ENCODE measurements at regions not wholly inside any gene's neighbourhood (a gene's known extent, or its start where the extent isn't known, plus 50 kb on each side); places are given as distances from the start of the nearest gene placed in this dataset.

DNA sequence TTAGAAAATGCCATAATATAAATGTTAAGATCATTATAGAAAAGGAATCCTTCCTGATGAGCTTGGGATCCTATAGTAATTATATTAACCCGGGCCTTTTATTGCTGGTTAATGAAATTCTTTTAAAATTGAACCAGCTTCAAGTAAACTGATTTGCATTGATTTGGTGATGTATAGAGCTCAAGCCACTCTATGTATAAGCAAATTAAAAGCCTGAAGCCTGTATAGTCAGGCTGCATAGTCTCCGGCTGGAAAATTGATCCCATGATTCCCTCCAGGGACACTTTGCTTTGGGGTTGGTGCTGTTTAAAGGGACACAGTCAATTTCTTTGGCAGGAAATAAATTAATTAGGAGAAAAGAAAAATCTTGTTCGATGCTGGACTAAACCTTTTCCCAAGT lies 199.1 kb downstream of the HERPUD2 start:
- Histone ChIP-seq H3K4me3 (ENCODE audit: low read depth, low read length) (no peak overlapping the region), H3K9me3 (ENCODE audit: severe bottlenecking) (no peaks in the 10 kb centered on the region), H3K27ac (no peak overlapping the region), H3K36me3 (no peaks in the 10 kb centered on the region), H3K27me3 (ENCODE audit: insufficient read depth, low read depth, severe bottlenecking) (no peaks in the 10 kb centered on the region)
- DNase-seq = no peak
- TF ChIP-seq, protein P1, sequence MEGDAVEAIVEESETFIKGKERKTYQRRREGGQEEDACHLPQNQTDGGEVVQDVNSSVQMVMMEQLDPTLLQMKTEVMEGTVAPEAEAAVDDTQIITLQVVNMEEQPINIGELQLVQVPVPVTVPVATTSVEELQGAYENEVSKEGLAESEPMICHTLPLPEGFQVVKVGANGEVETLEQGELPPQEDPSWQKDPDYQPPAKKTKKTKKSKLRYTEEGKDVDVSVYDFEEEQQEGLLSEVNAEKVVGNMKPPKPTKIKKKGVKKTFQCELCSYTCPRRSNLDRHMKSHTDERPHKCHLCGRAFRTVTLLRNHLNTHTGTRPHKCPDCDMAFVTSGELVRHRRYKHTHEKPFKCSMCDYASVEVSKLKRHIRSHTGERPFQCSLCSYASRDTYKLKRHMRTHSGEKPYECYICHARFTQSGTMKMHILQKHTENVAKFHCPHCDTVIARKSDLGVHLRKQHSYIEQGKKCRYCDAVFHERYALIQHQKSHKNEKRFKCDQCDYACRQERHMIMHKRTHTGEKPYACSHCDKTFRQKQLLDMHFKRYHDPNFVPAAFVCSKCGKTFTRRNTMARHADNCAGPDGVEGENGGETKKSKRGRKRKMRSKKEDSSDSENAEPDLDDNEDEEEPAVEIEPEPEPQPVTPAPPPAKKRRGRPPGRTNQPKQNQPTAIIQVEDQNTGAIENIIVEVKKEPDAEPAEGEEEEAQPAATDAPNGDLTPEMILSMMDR (IDR thresholded peaks at IDR 0.05; ENCODE audit: low read depth, low read length) = no peak

DNA sequence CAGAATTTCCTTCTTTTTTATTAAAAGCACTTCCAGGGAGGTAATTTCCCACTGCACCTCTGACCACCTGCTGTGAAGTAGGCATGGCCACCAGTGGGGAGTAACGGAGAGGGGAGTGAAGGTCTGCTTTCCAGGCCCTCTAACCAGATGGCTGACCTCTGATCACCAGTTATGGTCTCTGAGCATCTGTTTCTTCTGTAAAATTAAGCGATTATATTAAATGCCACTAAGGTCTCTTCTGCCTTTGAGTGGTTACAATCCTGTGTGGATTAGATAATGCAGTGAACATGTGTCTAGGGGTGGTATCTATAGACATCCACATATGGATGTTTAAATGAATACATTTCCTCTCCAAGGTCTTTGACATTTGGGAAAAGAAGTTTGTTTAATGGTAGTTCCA lies 199.6 kb downstream of the HERPUD2 start:
- DNase-seq = peak; percentile 35
- Histone ChIP-seq H3K27ac (no peak overlapping the region), H3K4me3 (ENCODE audit: low read depth, low read length) (no peak overlapping the region), H3K9me3 (ENCODE audit: severe bottlenecking) (no peaks in the 10 kb centered on the region), H3K36me3 (no peaks in the 10 kb centered on the region), H3K27me3 (ENCODE audit: insufficient read depth, low read depth, severe bottlenecking) (no peaks in the 10 kb centered on the region)
- TF ChIP-seq, protein P1 (IDR thresholded peaks at IDR 0.05; ENCODE audit: low read depth, low read length) = no peak

- H3K27me3 ChIP-seq (ENCODE audit: insufficient read depth, low read depth, severe bottlenecking) = no peaks in the 10 kb centered on the region
- no peaks in the 10 kb centered on the region for H3K9me3 ChIP-seq (ENCODE audit: severe bottlenecking)
- TF ChIP-seq, protein P1 (IDR thresholded peaks at IDR 0.05; ENCODE audit: low read depth, low read length) = no peak
- no peak for DNase-seq
- peak overlapping the region; percentile 19 for H3K27ac ChIP-seq
- no peaks in the 10 kb centered on the region for H3K36me3 ChIP-seq
- no peak overlapping the region for H3K4me3 ChIP-seq (ENCODE audit: low read depth, low read length)
Measured at GRCh38 chr7:35494407-35494806, 200.5 kb downstream of the HERPUD2 start.

DNA sequence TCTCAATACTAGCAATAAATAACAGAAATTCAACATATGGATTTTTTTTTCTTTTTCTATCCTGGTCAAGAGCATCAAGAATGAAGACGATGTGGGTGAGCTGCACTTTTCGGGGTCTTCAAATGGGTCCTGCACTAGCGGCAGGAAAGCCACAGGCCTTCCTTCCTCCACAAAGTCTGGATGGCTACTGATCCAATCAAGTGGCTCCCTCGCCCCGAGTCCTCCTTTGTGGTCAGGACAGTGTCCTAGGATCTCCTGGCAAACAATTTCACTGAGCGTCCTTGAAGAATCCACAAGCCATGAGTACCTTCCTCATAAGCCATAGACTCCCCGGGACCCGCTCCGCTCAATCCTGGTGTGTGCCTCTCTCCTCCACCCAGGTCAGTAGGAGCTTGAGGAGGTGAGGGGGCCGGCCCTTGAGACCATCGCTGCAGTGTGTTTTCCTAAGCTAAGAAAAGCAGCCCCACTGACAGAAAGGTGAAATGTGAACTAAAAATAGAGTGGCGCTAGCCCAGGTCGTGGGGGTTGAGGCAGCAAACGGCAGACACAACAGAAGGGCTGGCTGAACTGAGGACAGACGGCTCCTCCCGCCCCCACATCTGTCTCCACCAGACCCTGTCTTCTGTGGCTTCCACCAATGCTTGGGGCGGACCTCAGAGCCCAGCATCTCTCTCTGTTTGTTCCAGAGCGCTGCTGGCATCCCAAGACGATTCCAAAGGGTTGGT lies 202.3 kb downstream of the HERPUD2 start:
- Histone ChIP-seq H3K36me3 (no peaks in the 10 kb centered on the region), H3K4me3 (ENCODE audit: low read depth, low read length) (peak overlapping the region; percentile 5; the same call in 1 of the 2 replicates), H3K9me3 (ENCODE audit: severe bottlenecking) (no peaks in the 10 kb centered on the region), H3K27me3 (ENCODE audit: insufficient read depth, low read depth, severe bottlenecking) (no peaks in the 10 kb centered on the region), H3K27ac (peak overlapping the region; percentile 73)
- TF ChIP-seq, protein P1 (IDR thresholded peaks at IDR 0.05; ENCODE audit: low read depth, low read length) = no peak
- DNase-seq = peak; percentile 71

DNA sequence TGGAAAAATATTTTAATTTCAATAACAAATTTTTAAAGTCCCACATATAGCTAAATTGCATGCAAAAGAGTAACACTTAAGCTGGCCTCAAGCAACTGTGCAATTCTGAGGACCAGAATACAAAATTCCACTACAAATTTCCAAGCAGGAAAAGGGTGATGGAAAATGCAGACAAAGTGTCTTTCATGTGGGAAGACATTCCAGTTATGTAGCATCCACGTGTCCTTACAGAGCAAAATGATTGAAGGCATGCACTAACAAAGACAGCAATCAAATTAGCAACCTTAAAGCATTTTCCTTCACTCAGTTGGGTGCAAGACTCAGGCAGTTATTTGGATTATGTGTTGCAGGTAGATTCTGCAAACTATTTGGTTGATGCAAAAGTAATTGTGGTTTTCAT lies 203.7 kb downstream of the HERPUD2 start:
- DNase-seq = no peak
- H3K27ac ChIP-seq = no peak overlapping the region
- H3K27me3 ChIP-seq (ENCODE audit: insufficient read depth, low read depth, severe bottlenecking) = no peaks in the 10 kb centered on the region
- H3K36me3 ChIP-seq = no peaks in the 10 kb centered on the region
- no peak overlapping the region for H3K4me3 ChIP-seq (ENCODE audit: low read depth, low read length)
- H3K9me3 ChIP-seq (ENCODE audit: severe bottlenecking) = no peaks in the 10 kb centered on the region
- TF ChIP-seq, protein P1 (IDR thresholded peaks at IDR 0.05; ENCODE audit: low read depth, low read length) = no peak

- TF ChIP-seq, protein P1 (IDR thresholded peaks at IDR 0.05; ENCODE audit: low read depth, low read length) = no peak
- H3K36me3 ChIP-seq = no peaks in the 10 kb centered on the region
- H3K27ac ChIP-seq = no peak overlapping the region
- no peak overlapping the region for H3K4me3 ChIP-seq (ENCODE audit: low read depth, low read length)
- no peaks in the 10 kb centered on the region for H3K27me3 ChIP-seq (ENCODE audit: insufficient read depth, low read depth, severe bottlenecking)
- no peak for DNase-seq
- H3K9me3 ChIP-seq (ENCODE audit: severe bottlenecking) = no peaks in the 10 kb centered on the region
Measured at GRCh38 chr7:35487841-35488240, 207.1 kb downstream of the HERPUD2 start.

Measured in WERI-Rb-1 (cell line).